ENCODE measurements at regions not wholly inside any gene's neighbourhood (a gene's known extent, or its start where the extent isn't known, plus 50 kb on each side); places are given as distances from the start of the nearest gene placed in this dataset.

DNA sequence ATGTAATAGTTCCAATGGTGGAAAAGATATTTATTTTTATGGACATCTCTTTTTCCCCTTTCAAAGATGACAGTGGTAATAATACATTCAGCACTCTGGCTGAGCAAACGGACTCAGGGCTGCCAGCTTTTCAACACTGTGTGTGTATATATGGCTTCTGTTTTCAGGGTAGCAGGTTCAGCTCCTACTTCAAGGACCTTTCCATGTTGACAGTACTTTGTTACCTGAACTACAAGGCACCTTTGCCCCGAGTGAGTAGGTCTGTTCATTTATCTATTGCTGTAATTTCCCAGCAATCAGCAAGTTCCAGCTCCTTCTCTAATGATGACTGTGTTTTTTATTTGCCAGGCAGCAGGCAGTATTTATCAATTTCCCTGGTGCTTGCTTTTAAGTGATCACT is 387.4 kb upstream of the KIF2A start:
- H3K27me3 Mint-ChIP-seq: no peaks in the 10 kb centered on the region

DNA sequence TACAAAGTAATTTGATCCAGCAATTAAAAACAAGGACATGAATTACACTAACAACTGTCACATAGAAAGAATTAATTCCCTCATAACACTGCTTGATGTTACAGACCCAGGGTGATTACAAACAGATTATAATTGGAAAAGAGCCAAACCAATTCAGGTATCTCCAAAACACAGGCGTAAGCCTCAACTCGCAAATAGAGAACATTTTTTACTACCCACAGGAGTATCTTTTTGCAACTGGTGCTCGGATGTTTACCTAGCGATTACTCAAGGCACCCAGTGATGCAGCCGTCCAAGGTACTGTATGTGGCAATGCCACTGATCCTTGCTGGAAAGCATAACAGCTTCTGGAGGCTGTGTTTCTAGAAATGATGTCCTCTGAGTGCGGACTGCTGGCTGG is 386.1 kb upstream of the KIF2A start:
- Mint-ChIP-seq H3K27ac (no peak overlapping the region), H3K4me3 (no peak overlapping the region), H3K4me1 (no peaks in the 10 kb centered on the region), H3K27me3 (no peaks in the 10 kb centered on the region), H3K36me3 (ENCODE audit: low read depth) (no peaks in the 10 kb centered on the region)
- no peak for DNase-seq
- no peak for ATAC-seq
- no peaks in the 10 kb centered on the region for H3K9me3 ChIP-seq (ENCODE audit: control insufficient read depth, low read length, poor library complexity, severe bottlenecking)

More for the DNA sequence above, 387.4 kb upstream of the KIF2A start:
- Mint-ChIP-seq H3K4me1 (no peaks in the 10 kb centered on the region), H3K4me3 (no peak overlapping the region), H3K27ac (no peak overlapping the region), H3K36me3 (ENCODE audit: low read depth) (no peaks in the 10 kb centered on the region)
- ATAC-seq (no peak), DNase-seq (no peak)
- no peaks in the 10 kb centered on the region for H3K9me3 ChIP-seq (ENCODE audit: control insufficient read depth, low read length, poor library complexity, severe bottlenecking)

DNA sequence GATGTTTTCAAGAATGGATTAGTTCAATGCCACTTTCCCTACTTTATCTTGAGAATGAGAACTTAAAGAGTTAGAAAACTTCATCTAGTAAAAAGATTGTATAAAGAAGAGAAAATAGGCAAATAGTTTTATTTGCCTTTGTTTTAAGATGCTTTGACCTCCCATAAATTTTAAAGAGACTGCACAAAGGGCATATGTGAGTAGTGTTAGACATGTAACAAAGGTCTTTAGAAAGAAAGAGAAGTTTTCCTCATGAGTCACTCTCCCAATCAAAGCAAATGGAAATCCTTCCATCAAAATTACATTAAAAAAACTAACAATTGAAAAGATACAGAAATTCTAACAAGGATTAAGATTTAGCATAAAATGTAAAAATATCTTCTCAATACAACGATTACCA is 381.8 kb upstream of the KIF2A start:
- no peaks in the 10 kb centered on the region for H3K4me1 Mint-ChIP-seq
- no peaks in the 10 kb centered on the region for H3K9me3 ChIP-seq (ENCODE audit: control insufficient read depth, low read length, poor library complexity, severe bottlenecking)
- H3K27me3 Mint-ChIP-seq: no peaks in the 10 kb centered on the region
- no peak overlapping the region for H3K4me3 Mint-ChIP-seq
- ATAC-seq (no peak), DNase-seq (no peak)
- no peak overlapping the region for H3K27ac Mint-ChIP-seq
- H3K36me3 Mint-ChIP-seq (ENCODE audit: low read depth): no peaks in the 10 kb centered on the region

DNA sequence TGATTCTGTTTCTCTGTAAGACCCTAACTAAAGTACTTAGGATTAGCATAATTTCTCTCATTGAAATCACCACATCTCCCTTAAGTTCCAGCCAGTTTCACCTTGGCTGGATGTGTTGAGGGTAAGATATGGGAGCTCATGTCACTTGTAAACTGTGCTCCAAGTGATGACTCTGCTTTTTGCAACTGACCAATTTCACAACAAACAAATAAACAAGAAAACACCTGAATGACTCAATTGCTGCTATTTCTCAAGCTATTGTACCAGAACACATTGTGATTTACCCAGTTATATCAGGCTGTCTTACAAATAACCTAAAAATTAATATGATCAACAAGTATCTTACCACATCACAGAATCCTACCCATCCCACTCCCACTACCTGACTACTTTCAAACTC is 379.1 kb upstream of the KIF2A start:
- H3K27me3 Mint-ChIP-seq: peaks cover 5% of the 10 kb centered on the region

DNA sequence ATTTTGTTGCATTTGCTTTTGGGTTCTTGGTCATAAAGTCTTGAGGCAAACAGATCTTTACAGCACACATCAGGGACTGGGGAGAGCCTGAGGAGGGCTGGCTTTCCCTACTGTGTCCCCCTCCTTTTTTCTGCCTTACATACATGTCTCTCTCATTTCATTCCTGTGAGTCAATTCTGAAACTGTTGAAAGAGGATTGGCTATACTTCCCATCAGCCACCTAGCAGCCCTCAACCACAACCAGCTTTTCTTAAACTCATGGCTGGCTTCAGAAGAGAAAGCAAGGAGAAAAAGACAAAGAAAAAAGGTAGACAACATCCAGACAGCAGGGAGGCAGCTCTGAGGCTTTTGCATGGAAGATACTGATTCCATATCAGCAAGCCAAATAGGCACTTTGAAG is 374.8 kb upstream of the KIF2A start:
- DNase-seq: no peak
- H3K36me3 Mint-ChIP-seq (ENCODE audit: low read depth): no peaks in the 10 kb centered on the region
- no peaks in the 10 kb centered on the region for H3K4me1 Mint-ChIP-seq
- ATAC-seq: no peak
- H3K9me3 ChIP-seq (ENCODE audit: control insufficient read depth, low read length, poor library complexity, severe bottlenecking): no peaks in the 10 kb centered on the region
- no peak overlapping the region for H3K27ac Mint-ChIP-seq
- no peak overlapping the region for H3K4me3 Mint-ChIP-seq
- peaks cover 10% of the 10 kb centered on the region for H3K27me3 Mint-ChIP-seq

More for the DNA sequence above, 379.1 kb upstream of the KIF2A start:
- no peaks in the 10 kb centered on the region for H3K36me3 Mint-ChIP-seq (ENCODE audit: low read depth)
- no peak for DNase-seq
- no peak for ATAC-seq
- no peak overlapping the region for H3K4me3 Mint-ChIP-seq
- H3K4me1 Mint-ChIP-seq: no peaks in the 10 kb centered on the region
- H3K9me3 ChIP-seq (ENCODE audit: control insufficient read depth, low read length, poor library complexity, severe bottlenecking): no peaks in the 10 kb centered on the region
- H3K27ac Mint-ChIP-seq: no peak overlapping the region

DNA sequence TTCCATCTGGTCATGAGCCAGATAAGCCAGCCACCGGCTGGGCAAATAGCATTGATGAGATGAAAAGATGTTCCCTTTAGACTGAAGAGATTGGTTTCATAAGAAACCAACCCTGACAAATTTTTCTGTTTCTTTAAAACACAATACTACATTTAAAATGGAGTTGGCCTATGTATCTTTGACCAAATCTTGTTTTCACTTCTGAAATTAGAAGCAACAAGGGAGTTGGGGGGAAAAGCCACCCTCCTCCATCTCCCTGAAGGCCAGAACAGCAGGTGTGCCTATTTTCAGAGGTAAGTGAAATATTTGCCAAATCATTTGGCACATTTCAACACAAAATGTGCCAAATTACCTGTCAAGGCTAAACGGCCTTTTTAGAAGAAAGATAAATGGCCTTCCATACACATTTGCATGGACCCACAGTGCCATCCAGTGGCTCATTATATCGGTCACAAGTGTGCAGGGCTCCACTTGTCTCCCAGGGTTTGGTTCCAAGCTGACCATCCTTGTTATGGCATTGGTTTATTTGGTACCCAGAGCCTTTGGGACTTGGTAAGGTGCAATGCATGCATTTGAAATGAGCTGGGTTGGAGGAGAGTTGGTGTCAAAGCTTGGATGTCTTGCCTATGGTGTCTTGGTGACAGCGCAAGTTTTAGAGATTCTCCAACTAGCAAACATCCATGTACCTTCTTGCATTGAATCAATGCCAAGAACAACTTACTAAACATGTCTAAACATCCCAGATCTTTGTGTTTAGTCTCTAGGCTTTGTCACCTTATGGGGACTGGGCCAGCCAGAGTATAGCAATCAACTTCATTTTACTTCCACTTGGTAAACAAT is 372.0 kb upstream of the KIF2A start:
- Mint-ChIP-seq H3K4me1 (no peaks in the 10 kb centered on the region), H3K27me3 (peaks cover 10% of the 10 kb centered on the region), H3K27ac (no peak overlapping the region), H3K36me3 (ENCODE audit: low read depth) (no peaks in the 10 kb centered on the region), H3K4me3 (no peak overlapping the region)
- no peaks in the 10 kb centered on the region for H3K9me3 ChIP-seq (ENCODE audit: control insufficient read depth, low read length, poor library complexity, severe bottlenecking)
- ATAC-seq: no peak
- DNase-seq: no peak

DNA sequence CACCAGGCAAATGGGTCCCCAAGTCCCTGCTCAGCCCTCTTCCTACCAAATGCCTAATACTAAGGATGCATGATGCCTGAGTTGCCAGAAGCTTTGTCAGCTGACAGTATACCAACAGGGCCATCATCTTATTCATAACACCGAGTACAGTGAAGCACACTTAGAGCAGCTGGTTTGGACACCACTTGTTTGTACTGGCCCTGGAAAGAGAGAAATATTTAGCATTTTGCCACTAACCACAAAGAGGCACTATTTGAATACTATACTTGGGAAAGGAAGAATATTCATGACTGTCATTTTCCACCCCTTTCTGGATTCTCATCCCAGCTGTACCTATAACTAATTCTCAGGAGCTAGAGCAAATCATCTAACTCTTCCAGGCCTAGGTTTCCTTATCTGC is 364.4 kb upstream of the KIF2A start:
- Mint-ChIP-seq H3K4me3 (no peak overlapping the region), H3K27ac (no peak overlapping the region), H3K27me3 (peaks cover 7% of the 10 kb centered on the region), H3K36me3 (ENCODE audit: low read depth) (no peaks in the 10 kb centered on the region), H3K4me1 (no peaks in the 10 kb centered on the region)
- no peak for DNase-seq
- no peak for ATAC-seq
- no peaks in the 10 kb centered on the region for H3K9me3 ChIP-seq (ENCODE audit: control insufficient read depth, low read length, poor library complexity, severe bottlenecking)

DNA sequence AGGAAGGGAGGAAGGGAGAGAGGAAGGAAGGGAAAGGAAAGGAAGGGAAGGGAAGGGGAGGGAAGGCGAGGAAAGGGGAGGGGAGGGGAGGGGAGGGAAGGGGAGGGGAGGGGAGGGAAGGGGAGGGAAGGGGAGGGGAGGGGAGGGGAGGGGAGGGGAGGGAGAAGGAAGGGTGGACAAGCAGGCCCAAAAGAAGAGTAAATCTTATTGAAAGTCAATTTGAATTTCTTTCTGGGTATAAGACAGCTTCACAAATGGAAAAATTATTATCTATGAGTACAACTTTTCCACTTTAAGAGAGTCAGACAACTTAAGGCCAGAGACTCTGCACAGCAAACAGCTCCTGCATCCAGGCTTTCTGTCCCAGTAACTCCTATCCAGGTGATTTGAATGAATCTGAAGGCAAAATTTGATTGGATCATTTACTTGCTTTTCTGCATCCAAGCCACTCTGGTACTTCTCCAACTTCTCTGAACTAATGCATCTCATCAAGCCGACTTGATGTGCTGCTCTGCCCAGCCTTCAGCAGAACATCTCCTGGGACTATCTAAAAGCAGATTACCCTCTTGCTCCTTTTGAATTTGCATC is 363.4 kb upstream of the KIF2A start:
- Mint-ChIP-seq H3K27ac (no peak overlapping the region), H3K4me1 (no peaks in the 10 kb centered on the region), H3K36me3 (ENCODE audit: low read depth) (no peaks in the 10 kb centered on the region), H3K27me3 (peaks cover 7% of the 10 kb centered on the region), H3K4me3 (no peak overlapping the region)
- ATAC-seq: no peak
- H3K9me3 ChIP-seq (ENCODE audit: control insufficient read depth, low read length, poor library complexity, severe bottlenecking): no peaks in the 10 kb centered on the region
- DNase-seq: no peak

DNA sequence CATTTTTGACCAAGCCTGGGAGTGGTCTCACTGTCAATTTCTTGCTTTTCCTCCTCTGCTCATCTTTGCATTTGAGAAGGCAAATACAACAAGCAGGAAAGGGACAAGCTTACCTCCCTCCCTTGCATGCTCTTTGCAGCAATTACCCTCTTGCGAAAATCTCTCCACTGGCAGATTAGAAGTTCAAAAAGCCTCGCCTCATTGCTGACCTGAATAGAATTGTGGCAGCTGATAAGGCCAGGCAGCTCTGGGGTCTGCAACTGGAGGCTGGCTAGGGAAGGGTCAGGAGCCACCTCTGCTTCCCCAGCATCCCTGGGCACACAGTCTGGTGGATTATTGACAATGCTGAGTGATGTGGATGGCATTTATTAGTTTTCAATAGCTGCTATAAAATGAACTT is 362.3 kb upstream of the KIF2A start:
- ATAC-seq (no peak), DNase-seq (no peak)
- no peaks in the 10 kb centered on the region for H3K9me3 ChIP-seq (ENCODE audit: control insufficient read depth, low read length, poor library complexity, severe bottlenecking)
- Mint-ChIP-seq H3K4me3 (no peak overlapping the region), H3K4me1 (no peaks in the 10 kb centered on the region), H3K27me3 (peaks cover 7% of the 10 kb centered on the region), H3K27ac (no peak overlapping the region), H3K36me3 (ENCODE audit: low read depth) (no peaks in the 10 kb centered on the region)

DNA sequence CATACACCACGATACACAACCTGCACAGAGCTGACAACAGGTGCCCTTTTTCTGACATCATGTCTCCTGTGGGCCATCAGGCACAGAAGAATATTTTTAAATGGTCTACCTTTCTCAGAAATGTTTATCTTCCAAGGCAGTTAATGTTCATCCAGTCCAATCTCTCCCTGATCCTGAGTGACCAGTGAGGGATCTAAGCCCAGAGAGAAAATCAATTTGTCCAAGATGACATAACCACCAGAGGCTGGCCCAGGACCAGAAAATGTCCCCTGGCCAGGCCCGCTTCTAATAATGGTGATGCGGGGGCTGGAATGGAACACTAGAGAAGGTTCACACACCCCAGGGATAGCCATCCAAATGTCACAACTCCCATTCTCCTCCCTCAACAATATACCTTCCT is 357.9 kb upstream of the KIF2A start:
- H3K4me3 Mint-ChIP-seq: no peak overlapping the region
- no peaks in the 10 kb centered on the region for H3K9me3 ChIP-seq (ENCODE audit: control insufficient read depth, low read length, poor library complexity, severe bottlenecking)
- DNase-seq (no peak), ATAC-seq (no peak)
- H3K27ac Mint-ChIP-seq: no peak overlapping the region
- H3K27me3 Mint-ChIP-seq: peaks cover 7% of the 10 kb centered on the region
- H3K36me3 Mint-ChIP-seq (ENCODE audit: low read depth): no peaks in the 10 kb centered on the region
- no peaks in the 10 kb centered on the region for H3K4me1 Mint-ChIP-seq

DNA sequence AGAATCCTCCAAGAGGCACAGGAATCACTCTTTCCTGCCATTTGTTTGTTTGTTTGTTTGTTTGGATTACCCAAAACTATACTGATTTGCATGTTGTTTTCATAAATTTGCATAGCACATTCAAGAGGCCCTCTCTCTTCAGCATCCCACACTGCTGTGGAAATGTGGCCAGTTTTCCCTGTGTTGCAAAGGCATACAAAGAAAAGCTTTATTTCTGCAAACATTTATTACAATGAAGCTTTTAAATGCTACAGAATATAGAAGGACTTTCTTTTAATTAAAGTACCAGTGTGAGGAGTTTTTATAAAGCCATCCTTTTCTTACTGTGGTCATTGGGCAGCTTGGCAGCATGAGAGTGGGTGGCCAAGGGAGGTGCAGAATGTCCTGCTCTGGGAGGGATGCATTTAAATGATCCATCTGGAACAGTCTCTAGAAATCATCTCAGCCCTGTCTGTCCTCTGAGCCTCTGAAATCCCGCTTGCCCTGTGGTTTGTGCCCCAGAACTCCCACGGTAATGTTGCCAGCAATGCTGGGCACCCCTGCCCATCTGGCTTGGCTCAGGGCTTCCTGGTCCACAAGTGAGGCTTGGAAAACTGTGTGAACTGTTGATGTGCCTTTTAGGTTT is 356.8 kb upstream of the KIF2A start:
- no peak for ATAC-seq
- H3K27ac Mint-ChIP-seq: no peak overlapping the region

DNA sequence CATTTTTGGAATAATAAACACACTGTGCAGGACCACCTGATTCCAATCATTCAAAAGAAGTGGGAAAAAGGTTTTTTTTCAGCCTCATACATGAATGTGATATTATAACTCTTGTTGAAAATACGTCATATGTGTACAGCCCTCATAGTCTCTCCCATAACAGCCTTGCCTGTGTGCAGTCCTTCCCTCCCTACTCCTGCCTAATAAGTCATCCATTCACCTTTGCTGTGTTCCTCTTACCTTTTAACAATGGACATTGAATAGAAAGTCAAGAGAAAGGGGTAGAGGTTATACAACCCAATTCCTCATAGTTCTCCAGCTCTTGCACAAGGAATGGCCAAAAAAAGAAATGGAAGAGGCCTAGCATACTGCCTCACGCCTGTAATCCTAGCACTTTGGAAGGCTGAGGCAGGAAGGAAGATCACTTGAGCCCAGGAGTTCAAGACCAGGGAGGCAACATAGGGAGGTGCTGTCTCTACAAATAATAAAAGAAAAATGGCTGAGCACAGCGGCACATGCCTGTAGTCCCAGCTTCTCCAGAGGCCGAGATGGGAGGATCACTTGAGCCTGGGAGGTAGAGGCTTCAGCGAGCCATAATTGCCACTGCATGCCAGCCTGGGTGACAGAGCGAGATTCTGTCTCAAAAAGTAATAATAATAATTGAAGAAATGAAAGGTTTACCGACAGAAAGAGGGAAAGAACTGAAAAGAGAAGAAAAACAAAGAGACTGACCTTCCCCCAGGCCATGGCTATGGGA is 356.1 kb upstream of the KIF2A start:
- no peak for DNase-seq
- Mint-ChIP-seq H3K4me1 (no peaks in the 10 kb centered on the region), H3K27ac (no peak overlapping the region), H3K27me3 (peaks cover 7% of the 10 kb centered on the region), H3K36me3 (ENCODE audit: low read depth) (no peaks in the 10 kb centered on the region), H3K4me3 (no peak overlapping the region)
- no peaks in the 10 kb centered on the region for H3K9me3 ChIP-seq (ENCODE audit: control insufficient read depth, low read length, poor library complexity, severe bottlenecking)
- ATAC-seq: no peak

More for the DNA sequence above, 356.8 kb upstream of the KIF2A start:
- no peaks in the 10 kb centered on the region for H3K9me3 ChIP-seq (ENCODE audit: control insufficient read depth, low read length, poor library complexity, severe bottlenecking)
- Mint-ChIP-seq H3K4me3 (no peak overlapping the region), H3K4me1 (no peaks in the 10 kb centered on the region), H3K36me3 (ENCODE audit: low read depth) (no peaks in the 10 kb centered on the region), H3K27me3 (peaks cover 7% of the 10 kb centered on the region)
- no peak for DNase-seq

DNA sequence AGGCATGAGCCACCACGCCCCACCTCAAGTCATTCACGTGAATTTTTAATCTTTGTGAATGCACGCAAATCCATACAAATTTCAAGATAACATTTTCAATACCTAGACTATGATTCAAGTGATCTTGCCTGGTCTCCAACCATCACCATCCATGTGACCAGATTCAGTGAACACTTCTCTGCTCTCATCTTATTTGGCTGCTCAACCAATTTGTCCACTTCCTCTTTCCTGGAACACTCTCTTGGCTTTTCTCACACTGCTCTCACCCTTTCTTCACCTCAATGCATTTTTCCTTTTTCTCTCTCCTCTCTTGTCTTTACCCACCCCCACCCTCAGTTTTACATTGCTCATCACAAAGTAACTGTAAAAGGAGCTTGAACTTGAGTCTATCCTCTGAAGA is 354.7 kb upstream of the KIF2A start:
- no peak for ATAC-seq
- DNase-seq: no peak
- no peak overlapping the region for H3K27ac Mint-ChIP-seq
- H3K27me3 Mint-ChIP-seq: no peaks in the 10 kb centered on the region
- H3K4me3 Mint-ChIP-seq: no peak overlapping the region
- no peaks in the 10 kb centered on the region for H3K36me3 Mint-ChIP-seq (ENCODE audit: low read depth)
- H3K4me1 Mint-ChIP-seq: no peaks in the 10 kb centered on the region
- H3K9me3 ChIP-seq (ENCODE audit: control insufficient read depth, low read length, poor library complexity, severe bottlenecking): no peaks in the 10 kb centered on the region

Measured in T-helper 17 cell (primary cell).